Peyer's patch (tissue), 4 donors: ENCODE measurements at regions not wholly inside any gene's neighbourhood (a gene's known extent, or its start where the extent isn't known, plus 50 kb on each side); places are given as distances from the start of the nearest gene placed in this dataset.

Source experiments
- DNase-seq, 3 donors: peaks; one replicate each; pipeline ENCODE4 v3.0.0-alpha.2; 2017 to 2019
- H3K27ac ChIP-seq, 4 donors: fragments of 200-600 bp; sonication (generic); one replicate each; pipeline ENCODE4 v1.5.1; 2016 to 2019
- H3K27me3 ChIP-seq, 2 donors: fragments of 200-600 bp; sonication (generic); one replicate each; pipeline ENCODE4 v1.5.1; 2019
- H3K36me3 ChIP-seq, 3 donors: fragments of 200-600 bp; sonication (generic); one replicate each; pipeline ENCODE4 v1.5.1; 2016 to 2019
- H3K4me1 ChIP-seq, 4 donors: fragments of 200-600 bp; sonication (generic); one replicate each; pipeline ENCODE4 v1.5.1; 2016 to 2019
- H3K4me3 ChIP-seq, 4 donors: fragments of 200-600 bp; sonication (generic); 1 replicate in 3 of 4; 2 replicates in 1 of 4; pipeline ENCODE4 v1.5.1; 2016 to 2019; ENCODE audit warnings: mild to moderate bottlenecking in 1 of 4
- H3K9me3 ChIP-seq, 4 donors: fragments of 200-600 bp; sonication (generic); one replicate each; pipeline ENCODE4 v1.5.1; 2016 to 2019; ENCODE audit warnings: mild to moderate bottlenecking in 1 of 4
- POLR2A ChIP-seq, 2 donors: fragments of 450-650 bp; IDR thresholded peaks; one replicate each; pipeline ENCODE4 v1.5.1; 2017; ENCODE audit warnings: antibody characterized with exemption in 2 of 2, mild to moderate bottlenecking in 2 of 2, moderate library complexity in 2 of 2
- TF ChIP-seq, protein P1 (sequence below), 6 experiments: fragments of 450-650 bp in 4 of 6; fragments of 200-600 bp in 2 of 6; sonication (generic) in 1 of 6; IDR thresholded peaks; one replicate each; pipeline ENCODE4 v1.5.1; 2017 to 2019; ENCODE audit warnings: antibody characterized with exemption in 6 of 6, mild to moderate bottlenecking in 3 of 6, moderate library complexity in 1 of 6

DNA sequence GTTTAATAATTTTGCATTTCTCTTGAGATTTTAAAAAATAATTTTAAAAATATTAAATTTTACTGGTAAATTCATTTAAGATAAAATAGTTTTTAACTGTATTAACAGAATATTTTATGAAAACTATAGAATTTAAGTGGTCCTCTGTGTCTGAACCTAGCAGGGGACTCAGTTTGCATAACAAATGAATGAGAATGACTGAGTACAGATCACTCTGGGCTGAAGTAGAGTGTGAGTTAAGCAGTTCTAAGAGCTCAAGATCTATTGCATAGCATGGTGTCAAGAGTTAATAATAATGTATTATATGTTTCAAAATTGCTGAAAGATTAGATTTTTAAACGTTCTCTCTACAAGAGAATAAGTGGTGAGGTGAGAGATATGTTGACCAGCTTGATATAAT lies 348.3 kb upstream of the SLITRK1 start:
- H3K36me3 ChIP-seq = no peaks in the 10 kb centered on the region
- TF ChIP-seq, protein P1, sequence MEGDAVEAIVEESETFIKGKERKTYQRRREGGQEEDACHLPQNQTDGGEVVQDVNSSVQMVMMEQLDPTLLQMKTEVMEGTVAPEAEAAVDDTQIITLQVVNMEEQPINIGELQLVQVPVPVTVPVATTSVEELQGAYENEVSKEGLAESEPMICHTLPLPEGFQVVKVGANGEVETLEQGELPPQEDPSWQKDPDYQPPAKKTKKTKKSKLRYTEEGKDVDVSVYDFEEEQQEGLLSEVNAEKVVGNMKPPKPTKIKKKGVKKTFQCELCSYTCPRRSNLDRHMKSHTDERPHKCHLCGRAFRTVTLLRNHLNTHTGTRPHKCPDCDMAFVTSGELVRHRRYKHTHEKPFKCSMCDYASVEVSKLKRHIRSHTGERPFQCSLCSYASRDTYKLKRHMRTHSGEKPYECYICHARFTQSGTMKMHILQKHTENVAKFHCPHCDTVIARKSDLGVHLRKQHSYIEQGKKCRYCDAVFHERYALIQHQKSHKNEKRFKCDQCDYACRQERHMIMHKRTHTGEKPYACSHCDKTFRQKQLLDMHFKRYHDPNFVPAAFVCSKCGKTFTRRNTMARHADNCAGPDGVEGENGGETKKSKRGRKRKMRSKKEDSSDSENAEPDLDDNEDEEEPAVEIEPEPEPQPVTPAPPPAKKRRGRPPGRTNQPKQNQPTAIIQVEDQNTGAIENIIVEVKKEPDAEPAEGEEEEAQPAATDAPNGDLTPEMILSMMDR (IDR thresholded peaks at IDR 0.05) = no peak
- TF ChIP-seq POLR2A (IDR thresholded peaks at IDR 0.05) = no peak
- H3K4me3 ChIP-seq = no peak overlapping the region
- H3K27me3 ChIP-seq = no peaks in the 10 kb centered on the region
- no peaks in the 10 kb centered on the region for H3K9me3 ChIP-seq
- H3K4me1 ChIP-seq = no peaks in the 10 kb centered on the region
- no peak overlapping the region for H3K27ac ChIP-seq
- no peak for DNase-seq

DNA sequence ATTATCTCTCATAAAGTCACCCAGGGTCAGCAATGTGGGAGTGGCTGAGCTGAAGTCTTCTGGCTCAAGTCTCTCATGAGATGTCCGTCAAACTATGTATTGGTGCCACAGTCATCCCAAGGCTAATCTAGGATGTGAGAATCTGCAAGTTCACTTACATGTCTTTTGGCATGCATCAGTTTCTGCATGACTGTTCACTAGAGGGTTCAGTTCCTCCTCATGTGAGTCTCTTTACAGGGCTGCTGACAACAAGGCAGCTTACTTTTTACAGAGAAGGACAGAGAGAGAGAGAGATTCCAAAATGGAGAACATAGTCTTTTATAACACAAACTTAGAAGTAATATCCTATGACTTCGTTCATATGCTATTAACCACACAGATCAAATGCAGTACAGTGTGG lies 328.8 kb upstream of the SLITRK1 start:
- DNase-seq = no peak
- no peaks in the 10 kb centered on the region for H3K9me3 ChIP-seq
- no peaks in the 10 kb centered on the region for H3K27me3 ChIP-seq
- no peaks in the 10 kb centered on the region for H3K4me1 ChIP-seq
- TF ChIP-seq, protein P1 (IDR thresholded peaks at IDR 0.05) = no peak
- no peak for TF ChIP-seq POLR2A (IDR thresholded peaks at IDR 0.05)
- no peak overlapping the region for H3K27ac ChIP-seq
- no peaks in the 10 kb centered on the region for H3K36me3 ChIP-seq
- H3K4me3 ChIP-seq = no peak overlapping the region

DNA sequence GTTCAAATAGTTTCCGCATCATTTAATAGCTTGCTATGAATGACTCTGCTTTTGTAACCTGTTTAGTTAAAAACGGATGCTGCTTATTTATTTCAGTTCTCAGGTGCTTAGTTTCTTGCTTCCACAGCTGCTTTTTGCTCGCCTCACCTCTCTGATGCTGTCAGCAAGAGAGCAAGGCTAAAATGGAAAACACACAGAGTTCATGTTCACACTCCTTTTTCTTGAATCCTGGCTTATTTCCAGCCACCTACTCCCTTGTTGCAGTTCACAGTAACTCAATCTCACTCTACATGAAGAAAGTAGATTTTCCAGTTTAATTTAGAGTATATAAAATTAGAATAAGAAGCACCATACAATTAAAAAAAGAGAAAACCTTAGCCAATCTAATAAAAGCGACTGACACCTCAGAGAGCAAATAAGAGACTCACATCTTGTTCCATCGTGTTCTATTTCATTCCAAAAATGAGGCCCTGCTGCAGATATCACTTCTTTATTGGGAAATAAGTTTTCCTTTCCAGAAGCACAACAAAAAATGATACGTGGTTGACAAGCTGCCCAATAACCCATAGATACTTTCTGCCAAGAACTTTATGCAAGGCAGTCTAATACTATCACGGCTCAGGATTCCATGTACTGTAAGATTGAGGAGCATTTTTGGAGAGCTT lies 326.1 kb upstream of the SLITRK1 start:
- no peak for TF ChIP-seq POLR2A (IDR thresholded peaks at IDR 0.05)
- TF ChIP-seq, protein P1 (IDR thresholded peaks at IDR 0.05) = no peak
- H3K36me3 ChIP-seq = no peaks in the 10 kb centered on the region
- H3K27ac ChIP-seq = no peak overlapping the region
- no peaks in the 10 kb centered on the region for H3K27me3 ChIP-seq
- H3K4me1 ChIP-seq = no peaks in the 10 kb centered on the region
- DNase-seq = no peak
- H3K4me3 ChIP-seq = no peak overlapping the region
- no peaks in the 10 kb centered on the region for H3K9me3 ChIP-seq

DNA sequence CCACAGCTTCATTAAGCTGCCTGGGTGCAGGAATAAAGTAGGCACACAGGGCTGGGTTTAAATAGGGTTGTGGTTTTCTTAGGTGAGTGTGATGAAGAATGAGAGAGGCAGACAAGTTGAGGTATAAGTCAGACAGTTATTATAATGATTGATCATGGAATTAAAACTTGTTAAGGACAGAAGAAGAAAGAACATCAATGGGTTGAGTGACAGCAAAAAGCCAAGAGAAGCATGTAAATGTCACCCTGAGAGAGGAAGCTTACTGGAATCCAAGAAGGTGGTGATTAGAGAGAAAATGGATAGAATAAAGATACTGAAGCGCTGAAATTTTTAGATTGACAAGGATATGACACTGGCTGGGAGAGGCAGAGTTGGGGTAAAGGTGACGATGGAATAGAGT lies 325.2 kb upstream of the SLITRK1 start:
- DNase-seq = no peak
- Histone ChIP-seq H3K4me3 (no peak overlapping the region), H3K27me3 (no peaks in the 10 kb centered on the region), H3K9me3 (no peaks in the 10 kb centered on the region), H3K36me3 (no peaks in the 10 kb centered on the region), H3K27ac (no peak overlapping the region), H3K4me1 (no peaks in the 10 kb centered on the region)
- no peak for TF ChIP-seq POLR2A (IDR thresholded peaks at IDR 0.05)
- TF ChIP-seq, protein P1 (IDR thresholded peaks at IDR 0.05) = no peak

DNA sequence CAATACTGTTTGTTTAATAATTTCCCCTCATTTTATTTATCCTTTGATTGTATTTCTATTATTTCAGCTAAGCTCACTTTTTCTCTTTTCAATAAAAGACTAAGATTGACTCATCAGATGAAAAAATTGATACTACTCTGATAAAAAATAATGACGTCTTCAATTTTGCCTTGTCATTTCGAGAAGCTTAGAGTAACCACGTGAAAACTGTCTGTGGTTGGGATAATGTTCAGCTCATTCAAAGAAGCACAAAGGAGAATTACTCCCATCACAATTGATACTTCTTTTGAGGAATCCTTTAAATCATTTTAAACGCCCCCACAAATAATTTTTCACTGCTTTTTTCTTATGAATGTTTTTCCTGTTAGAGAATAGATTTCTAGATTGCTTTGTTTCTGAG lies 318.7 kb upstream of the SLITRK1 start:
- Histone ChIP-seq H3K4me3 (no peak overlapping the region), H3K27me3 (no peaks in the 10 kb centered on the region), H3K36me3 (no peaks in the 10 kb centered on the region), H3K9me3 (no peaks in the 10 kb centered on the region), H3K4me1 (no peaks in the 10 kb centered on the region), H3K27ac (no peak overlapping the region)
- no peak for DNase-seq
- TF ChIP-seq, protein P1 (IDR thresholded peaks at IDR 0.05) = no peak
- no peak for TF ChIP-seq POLR2A (IDR thresholded peaks at IDR 0.05)

DNA sequence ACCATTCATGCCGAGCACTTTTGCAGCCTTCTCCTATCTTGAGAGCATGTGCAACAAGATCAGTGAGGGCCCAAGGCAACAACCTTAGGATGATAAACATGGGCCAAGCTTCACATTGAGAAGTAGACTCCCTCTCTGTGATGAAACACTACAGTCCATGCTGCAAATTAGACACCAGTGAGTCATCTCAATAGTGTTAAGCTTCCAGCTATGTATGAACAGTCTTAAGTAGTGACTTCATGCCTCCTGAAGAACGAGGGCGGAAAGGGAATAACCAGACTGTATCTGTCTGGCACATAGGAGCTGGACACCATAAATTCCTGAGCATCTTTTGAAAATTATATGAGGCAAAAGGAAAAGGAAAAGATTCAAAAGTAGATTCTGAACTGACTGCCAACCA lies 309.9 kb upstream of the SLITRK1 start:
- Histone ChIP-seq H3K9me3 (no peaks in the 10 kb centered on the region), H3K36me3 (no peaks in the 10 kb centered on the region), H3K27ac (no peak overlapping the region), H3K4me1 (no peaks in the 10 kb centered on the region), H3K27me3 (no peaks in the 10 kb centered on the region), H3K4me3 (no peak overlapping the region)
- DNase-seq = no peak
- TF ChIP-seq, protein P1 (IDR thresholded peaks at IDR 0.05) = no peak
- TF ChIP-seq POLR2A (IDR thresholded peaks at IDR 0.05) = no peak
